Cardiac septum (tissue), 1 donor: ENCODE measurements at regions not wholly inside any gene's neighbourhood (a gene's known extent, or its start where the extent isn't known, plus 50 kb on each side); places are given as distances from the start of the nearest gene placed in this dataset.
"Not testable (repeated sequence)": the region's sequence is repeated elsewhere in the genome, so short reads cannot be mapped to it uniquely, and the experiment has no call there.

Experiments used
- DNase-seq: peaks from one replicate; pipeline ENCODE4 v3.0.0-alpha.2; 2020; ENCODE audit warnings: low spot score
- intact Hi-C: fragments of 100-400 bp; cut with DNase I; formaldehyde crosslinking; loops from one replicate; pipeline ENCODE4 v1.14.0; 2022
- donor health status: DM: no; HTN: no; CAD: no.

- DNase-seq = no peak
- intact Hi-C loops = no loop called here
Measured at GRCh38 chr4:188623314-188623854, 484.1 kb downstream of the TRIML1 start.

GRCh38 chr4:188624370-188624769 lies 485.1 kb downstream of the TRIML1 start:
- no peak for DNase-seq
- intact Hi-C loops = no loop called here

GRCh38 chr4:188627892-188628291 lies 488.7 kb downstream of the TRIML1 start:
- no peak for DNase-seq
- intact Hi-C loops = no loop called here

- intact Hi-C loops = no loop called here
- no peak for DNase-seq
Measured at GRCh38 chr4:188639479-188640100, 500.3 kb downstream of the TRIML1 start.

GRCh38 chr4:188647820-188648370 lies 508.7 kb downstream of the TRIML1 start:
- intact Hi-C loops = no loop called here
- DNase-seq = no peak

GRCh38 chr4:188649635-188650034 lies 510.4 kb downstream of the TRIML1 start:
- no peak for DNase-seq
- intact Hi-C loops = no loop called here

GRCh38 chr4:188650516-188650915 lies 511.3 kb downstream of the TRIML1 start:
- intact Hi-C loops = no loop called here
- no peak for DNase-seq

GRCh38 chr4:188657365-188657764 lies 518.1 kb downstream of the TRIML1 start:
- intact Hi-C loops = no loop called here
- no peak for DNase-seq

GRCh38 chr4:188658958-188659522 lies 519.8 kb downstream of the TRIML1 start:
- intact Hi-C loops = no loop called here
- DNase-seq = no peak

- DNase-seq = no peak
- intact Hi-C loops = no loop called here
Measured at GRCh38 chr4:188660796-188661195, 521.6 kb downstream of the TRIML1 start.

GRCh38 chr4:188661502-188661901 lies 522.3 kb downstream of the TRIML1 start:
- no peak for DNase-seq
- intact Hi-C loops = no loop called here

- no peak for DNase-seq
- intact Hi-C loops = no loop called here
Measured at GRCh38 chr4:188663369-188663768, 524.1 kb downstream of the TRIML1 start.

- intact Hi-C loops = no loop called here
- no peak for DNase-seq
Measured at GRCh38 chr4:188665491-188666457, 526.5 kb downstream of the TRIML1 start.

- DNase-seq, intact Hi-C loops: not testable (repeated sequence)
Measured at GRCh38 chr4:188678691-188679090, 539.5 kb downstream of the TRIML1 start.

GRCh38 chr4:188680004-188680666 lies 540.9 kb downstream of the TRIML1 start:
- intact Hi-C loops = no loop called here
- no peak for DNase-seq

GRCh38 chr4:188680667-188681063 lies 541.4 kb downstream of the TRIML1 start:
- no peak for DNase-seq
- intact Hi-C loops = no loop called here

GRCh38 chr4:188682321-188682720 lies 543.1 kb downstream of the TRIML1 start:
- intact Hi-C loops = no loop called here
- DNase-seq = no peak

- intact Hi-C loops = no loop called here
- no peak for DNase-seq
Measured at GRCh38 chr4:188683571-188683970, 544.3 kb downstream of the TRIML1 start.

- DNase-seq = no peak
- intact Hi-C loops = no loop called here
Measured at GRCh38 chr4:188688956-188689355, 549.7 kb downstream of the TRIML1 start.

- DNase-seq = no peak
- intact Hi-C loops = no loop called here
Measured at GRCh38 chr4:188691811-188692210, 552.6 kb downstream of the TRIML1 start.
